Hematopoietic multipotent progenitor cell treated with erythropoietin and hydrocortisone succinate and interleukin-3 and kit ligand, for 4 days (in vitro differentiated cells): ENCODE measurements at regions not wholly inside any gene's neighbourhood (a gene's known extent, or its start where the extent isn't known, plus 50 kb on each side); places are given as distances from the start of the nearest gene placed in this dataset.
A peak's percentile ranks its signal among the peaks of the same experiment; 100 is the strongest.
"Not testable (repeated sequence)": the region's sequence is repeated elsewhere in the genome, so short reads cannot be mapped to it uniquely, and the experiment has no call there.

ENCODE experiments used
- DNase-seq: peaks from one replicate; pipeline ENCODE4 v3.0.0-alpha.2; 2015

DNA sequence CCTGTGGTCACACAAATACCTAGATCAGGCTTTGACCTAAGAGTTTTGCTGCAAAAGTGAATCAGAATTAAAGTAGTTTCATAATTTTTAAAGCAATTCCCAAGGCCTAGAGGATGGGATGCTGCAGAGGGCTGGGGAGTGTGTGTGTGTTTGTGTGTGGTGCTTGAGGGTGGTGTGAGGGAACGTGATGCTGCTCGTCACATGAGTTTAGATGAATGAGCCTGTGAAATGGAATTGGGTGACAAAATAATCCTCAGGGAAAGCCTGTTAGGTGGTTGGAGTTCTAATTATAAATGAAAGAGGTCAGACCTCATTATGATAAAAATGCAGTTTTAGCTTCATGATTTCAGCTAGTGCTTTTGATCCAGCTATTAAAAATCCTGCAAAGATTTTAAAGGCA, 87.5 kb upstream of the TMEM170B start:
- DNase-seq: no peak

DNA sequence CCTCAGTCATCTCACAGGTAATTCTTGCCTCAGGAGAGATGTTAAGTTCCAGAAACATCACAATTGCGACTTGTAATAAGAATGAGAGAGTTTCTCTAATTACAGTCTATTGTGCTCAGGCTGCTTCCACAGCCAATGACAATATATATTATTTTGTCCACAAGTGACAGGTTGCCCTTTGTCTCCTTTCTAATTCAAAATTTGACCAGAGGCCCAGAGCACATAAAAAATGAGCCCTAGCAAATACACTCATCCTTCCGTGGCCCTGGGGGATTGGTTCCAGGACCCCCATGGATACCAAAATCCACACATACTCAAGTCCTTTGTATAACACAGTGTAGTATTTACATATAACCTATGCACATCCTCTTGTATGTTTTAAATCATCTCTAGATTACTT, 88.1 kb upstream of the TMEM170B start:
- no peak for DNase-seq

DNA sequence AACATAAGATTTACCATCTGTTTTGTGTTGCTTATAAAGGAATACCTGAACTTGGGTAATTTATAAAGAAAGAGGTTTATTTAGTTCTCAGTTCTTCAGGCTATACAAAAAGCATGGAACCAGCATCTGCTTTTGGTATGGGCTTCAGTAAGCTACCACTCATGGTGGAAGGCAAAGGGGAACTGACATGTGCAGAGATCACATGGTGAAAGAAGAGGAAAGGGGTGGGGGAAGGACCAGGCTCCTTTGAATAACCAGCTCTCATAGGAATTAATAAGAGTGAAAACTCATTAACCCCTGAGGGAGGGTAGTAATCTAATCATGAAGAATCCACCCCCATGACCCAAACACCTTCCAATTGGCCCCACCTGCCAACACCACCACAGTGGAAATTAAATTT, 89.5 kb upstream of the TMEM170B start:
- no peak for DNase-seq

DNA sequence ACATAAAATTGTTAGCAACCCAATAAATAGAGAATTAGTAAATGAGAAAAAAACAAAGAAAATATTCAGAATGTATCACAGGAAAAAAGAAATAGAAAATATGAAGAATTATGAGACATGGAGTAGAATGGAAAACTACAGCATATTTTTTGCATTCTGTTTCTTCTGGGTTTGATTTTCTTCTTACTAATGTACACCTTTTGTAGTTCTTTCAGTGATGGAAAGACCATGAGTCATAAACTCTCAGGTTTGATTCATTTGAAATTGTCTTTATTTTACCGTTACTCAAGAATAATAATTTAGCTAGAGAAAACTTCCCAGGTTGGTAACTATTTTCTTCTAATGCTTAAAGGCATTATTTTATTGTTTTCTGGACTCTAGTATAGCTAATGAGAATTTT, 90.3 kb upstream of the TMEM170B start:
- DNase-seq: no peak

DNA sequence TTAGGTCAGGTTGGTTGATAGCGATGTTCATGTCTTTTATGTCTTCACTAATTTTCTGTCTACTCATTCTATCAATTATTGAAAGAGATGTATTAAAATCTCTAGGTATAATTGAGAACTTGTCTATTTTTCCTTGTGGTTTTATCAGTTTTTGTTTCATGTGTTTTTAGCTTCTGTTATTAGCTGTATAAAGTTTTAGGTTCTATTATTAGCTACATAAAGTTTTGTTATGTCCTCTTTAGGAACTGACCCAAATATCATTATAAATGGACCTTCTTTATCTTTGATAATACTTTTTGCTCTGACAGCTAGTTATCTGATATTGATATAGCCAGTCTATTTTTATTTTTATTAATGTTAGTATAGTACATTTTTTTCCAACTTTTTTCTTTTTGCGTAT, 92.4 kb upstream of the TMEM170B start:
- no peak for DNase-seq

DNA sequence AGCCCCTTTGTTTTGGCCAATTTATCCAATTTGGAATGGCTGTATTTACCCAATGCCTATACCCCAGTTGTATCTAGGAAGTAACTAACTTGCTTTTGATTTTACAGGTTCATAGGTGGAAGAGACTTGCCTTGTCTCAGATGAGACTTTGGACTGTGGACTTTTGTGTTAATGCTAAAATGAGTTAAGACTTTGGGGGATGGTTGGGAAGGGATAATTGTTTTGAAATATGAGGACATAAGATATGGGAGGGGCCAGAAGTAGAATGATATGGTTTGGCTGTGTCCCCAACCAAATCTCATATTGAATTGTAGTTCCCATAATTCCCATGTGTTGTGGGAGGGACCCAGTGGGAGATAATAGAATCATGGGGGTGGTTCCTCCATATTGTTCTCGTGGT, 94.4 kb upstream of the TMEM170B start:
- not testable (repeated sequence) for DNase-seq

DNA sequence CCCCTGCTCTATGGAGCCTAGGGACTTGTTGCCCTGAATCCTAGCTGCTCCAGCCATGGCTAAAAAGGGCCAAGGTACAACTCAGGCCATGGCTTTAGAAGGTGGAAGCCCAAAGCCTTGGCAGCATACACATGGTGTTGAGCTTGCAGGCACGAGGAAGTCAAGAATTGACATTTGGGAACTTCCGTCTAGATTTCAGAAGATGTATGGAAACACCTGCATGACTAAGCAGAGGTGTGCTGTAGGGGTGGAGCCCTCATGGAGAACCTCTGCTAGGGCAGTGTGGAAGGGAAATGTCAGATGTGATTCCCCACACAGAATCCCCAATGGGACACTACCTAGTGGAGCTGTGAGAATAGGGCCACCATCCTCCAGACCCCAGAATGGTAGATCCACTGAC, 95.1 kb upstream of the TMEM170B start:
- no peak for DNase-seq

DNA sequence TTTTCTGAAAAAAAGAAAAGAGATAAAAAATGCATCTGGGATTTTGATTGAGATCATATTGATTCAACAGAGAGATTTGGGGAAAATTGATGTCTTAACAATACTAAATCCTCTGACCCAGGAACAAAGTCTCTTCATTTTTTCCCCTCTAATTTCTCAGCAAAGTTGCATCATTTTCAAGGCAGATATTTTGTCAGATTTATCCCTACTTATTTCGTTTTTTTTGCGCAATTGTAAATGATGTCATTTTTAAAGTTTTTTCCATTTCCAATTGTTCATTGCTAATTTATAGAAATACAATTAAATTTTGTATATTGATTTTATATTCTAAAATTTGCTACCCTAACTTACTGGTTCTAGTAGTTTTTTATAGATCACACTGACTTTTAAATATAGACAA, 97.7 kb upstream of the TMEM170B start:
- DNase-seq: no peak

DNA sequence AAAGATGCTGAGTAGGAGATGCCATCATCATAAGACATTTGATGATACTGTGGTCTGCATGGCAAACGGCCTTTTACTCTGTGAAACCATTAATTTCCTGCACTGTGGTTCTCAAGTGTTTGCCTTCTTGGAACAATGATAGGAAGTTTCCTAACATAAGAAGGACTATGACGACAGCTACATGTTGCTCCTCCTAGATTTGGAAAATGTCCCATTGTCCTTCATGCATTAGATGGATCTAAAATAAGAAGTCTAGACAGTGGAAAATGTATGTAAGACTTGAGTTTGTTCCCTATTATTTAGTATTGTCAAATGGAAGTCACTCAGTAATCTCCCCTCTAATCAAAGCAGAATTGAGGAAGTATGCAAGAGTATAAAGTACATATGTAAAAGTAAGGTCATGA, 98.5 kb upstream of the TMEM170B start:
- DNase-seq: peak; percentile 64

DNA sequence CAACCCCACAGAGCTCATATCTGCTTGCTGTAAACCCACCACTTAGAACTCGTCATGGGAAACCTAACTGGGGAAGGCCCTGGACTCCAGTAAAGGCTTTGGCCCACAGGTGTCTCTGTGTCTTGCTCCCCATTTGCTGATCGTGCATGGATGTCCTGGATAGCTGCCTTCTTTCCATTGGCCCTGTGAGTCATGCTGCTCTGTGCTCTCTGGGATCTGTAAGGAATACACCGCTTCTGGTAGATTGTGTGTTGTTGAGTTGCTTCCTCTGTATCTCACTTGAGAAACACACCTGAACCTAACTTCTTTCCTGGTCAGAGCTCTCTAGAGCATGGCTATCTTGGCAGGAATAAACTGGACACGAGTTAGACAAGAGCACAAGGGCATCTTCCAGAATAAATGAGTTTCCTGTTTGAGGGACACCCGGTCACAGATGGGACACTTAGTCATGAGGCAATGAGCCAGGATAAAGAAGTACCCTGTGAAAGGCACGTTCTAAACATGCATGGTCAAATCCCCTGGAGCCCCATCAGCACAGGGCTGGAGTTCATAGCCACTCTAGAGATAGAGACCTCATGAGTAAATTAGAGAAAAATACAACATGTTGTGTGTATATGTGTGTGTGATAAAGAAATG, 99.6 kb upstream of the TMEM170B start:
- DNase-seq: no peak

DNA sequence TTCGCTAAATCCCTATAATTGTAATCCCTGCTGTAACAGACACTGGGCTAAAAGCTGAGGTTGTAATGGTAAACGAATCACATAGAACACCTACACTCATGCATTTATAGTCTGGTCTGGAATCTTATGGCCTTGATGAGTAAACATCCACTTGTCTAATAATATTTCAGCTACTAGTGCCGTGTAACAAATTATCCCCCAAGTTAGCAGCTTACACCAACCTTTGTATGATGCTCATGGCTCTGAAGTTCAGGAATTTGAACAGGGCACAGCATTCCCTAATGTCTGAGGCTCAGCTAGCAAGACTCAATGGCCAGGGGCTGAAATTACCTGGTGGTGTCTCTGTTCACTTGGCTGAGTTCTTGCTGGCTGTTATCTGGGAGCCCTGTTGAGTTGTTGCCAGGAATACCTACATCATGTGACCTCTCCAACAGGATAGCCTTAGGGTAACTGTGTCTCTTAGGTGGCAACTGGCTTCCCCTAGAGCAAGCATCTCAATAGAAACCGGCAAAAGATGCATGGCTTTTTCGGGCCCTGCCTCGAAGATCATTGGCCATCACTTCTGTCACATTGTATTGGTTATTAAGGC, 100.9 kb upstream of the TMEM170B start:
- DNase-seq: no peak

DNA sequence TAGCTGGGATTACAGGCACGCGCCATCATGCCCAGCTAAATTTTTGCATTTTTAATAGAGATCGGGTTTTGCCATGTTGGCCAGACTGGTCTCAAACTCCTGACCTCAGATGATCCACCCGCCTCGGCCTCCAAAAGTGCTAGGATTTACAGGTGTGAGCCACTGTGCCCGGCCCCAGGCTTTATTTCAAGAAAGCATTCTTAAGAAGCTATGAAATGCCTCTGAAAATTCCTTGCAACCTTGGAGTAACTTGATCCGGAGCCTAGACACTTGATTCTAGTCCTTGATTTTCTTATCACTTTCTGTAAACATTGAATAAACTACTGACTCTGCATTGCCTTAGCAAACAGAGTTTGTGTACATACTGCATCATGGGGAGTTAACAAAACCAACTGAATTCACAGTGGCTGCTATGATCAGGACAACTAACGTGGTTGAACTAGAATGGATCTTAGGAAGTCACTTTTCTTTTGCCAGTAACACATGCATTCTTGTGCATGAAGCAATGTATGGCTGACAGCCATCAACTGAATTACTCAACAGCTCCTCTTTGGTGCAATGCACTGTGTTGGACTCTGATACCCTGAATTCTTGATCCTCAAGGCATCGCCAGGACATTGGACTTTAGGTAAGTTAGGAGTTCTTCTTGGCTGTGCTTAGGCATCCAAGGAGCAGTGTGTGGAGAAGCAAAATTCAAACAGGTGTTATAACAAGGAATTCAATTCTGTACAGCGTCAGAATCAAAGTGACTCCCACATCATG, 102.8 kb upstream of the TMEM170B start:
- no peak for DNase-seq

DNA sequence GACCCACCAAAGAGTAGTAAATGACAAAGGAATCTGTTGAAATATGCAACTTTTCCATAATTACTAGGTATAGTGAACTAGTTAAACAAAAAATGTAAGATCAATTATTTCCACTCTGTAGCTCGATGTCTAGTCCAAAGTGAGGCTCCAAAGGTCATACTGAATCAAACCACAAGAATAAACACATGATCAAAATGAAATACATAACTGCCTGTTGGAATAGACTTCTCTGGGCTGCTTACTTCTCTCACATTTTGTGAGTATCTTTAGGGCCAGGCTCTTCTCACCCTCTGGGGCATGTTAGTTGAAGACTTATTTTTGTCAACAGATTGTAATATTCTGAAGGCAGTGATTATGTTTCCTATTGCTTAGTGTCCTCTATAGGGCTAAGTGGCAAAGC, 103.7 kb upstream of the TMEM170B start:
- no peak for DNase-seq

DNA sequence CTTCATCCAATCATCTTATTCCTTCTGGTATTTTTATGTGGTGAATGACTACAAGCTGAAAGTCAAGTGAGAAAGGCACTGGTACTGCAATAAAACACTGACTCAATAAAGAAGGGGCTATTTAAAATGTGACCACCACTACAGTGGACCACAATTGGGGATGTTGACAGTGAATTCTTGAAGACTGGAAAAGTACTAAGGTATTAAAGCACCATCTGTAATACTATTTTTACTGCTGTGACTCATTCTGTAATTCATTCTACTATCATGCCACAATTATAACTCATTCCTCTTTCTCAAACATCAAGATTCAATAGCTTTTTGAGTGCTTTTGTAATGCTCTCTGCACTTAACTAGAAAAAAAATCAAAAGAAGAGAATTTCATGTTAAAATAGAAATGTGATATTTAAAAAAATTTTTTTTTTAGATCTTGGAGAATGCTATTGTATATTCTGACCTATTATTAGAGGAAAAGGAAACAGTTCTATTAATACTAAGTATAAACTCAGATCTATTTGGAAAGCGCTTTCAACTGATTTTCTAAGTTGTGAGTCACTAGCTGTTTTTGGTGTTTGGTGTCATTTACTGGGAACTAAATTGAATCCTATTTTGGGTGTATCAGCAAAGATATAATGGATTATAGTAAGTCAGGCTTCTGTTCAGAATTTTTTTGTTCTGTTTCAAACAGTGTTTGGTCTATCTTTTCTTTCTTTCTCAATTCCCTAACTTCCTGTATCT, 104.7 kb upstream of the TMEM170B start:
- DNase-seq: no peak

DNA sequence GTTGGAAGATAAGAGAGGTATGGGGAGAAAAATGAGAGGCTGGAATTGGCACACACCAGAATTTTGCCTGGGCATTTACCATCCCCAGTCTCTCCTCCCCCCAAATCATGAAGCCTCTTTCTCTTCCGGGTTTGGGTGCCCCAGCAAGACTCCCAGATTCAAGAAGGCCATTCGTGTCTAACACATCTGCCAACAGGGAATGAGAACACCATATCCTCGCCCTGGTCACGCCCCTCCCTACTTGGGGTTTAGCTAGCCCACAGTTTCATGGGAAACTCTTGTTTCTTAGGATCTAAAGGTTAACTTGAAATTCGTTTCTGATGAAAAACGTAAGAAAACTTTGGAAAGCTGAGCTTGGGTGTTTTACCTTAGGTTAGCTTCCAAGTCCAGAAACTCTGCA, 105.5 kb upstream of the TMEM170B start:
- no peak for DNase-seq

DNA sequence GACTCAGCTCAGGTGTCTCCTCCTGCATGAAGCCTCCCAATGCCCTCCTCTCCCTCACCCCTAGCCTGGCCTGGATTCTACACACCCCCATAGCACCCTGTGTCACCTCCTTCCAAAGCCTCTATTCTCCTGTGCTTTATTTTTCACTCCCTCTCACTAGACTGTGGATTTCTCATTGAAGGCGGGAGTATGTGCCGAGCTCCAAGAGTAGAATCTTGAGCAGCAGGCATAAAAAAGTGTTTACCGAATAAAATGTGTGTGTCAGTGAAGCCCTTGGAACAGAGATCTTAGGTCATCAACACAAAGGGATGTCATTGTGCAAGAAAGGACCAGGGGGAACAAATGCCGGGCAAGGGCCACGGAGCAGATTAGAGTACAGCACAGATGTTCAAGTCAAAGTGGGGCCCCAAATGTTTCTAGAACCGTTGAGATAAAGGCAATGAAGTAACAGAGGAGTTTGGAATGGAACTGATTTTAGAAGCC, 106.1 kb upstream of the TMEM170B start:
- no peak for DNase-seq

DNA sequence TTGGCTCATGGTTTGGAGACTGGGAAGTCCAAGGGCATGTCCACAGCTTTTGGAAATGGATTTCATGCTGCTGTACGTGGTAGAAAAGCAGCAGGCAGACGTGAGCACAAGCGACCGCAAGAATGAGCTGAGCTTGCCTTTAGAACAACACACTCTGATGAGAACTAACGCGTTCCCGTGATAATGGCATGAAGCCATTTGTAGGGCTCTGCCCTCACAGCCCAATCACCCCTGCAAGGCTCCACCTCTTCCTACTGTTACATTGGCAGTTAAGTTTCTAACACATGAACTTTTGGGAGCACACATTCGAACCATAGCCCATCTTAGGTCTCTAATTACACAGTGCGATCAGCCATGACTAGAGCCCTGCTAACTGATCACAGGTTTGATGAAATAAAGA, 107.5 kb upstream of the TMEM170B start:
- DNase-seq: no peak

DNA sequence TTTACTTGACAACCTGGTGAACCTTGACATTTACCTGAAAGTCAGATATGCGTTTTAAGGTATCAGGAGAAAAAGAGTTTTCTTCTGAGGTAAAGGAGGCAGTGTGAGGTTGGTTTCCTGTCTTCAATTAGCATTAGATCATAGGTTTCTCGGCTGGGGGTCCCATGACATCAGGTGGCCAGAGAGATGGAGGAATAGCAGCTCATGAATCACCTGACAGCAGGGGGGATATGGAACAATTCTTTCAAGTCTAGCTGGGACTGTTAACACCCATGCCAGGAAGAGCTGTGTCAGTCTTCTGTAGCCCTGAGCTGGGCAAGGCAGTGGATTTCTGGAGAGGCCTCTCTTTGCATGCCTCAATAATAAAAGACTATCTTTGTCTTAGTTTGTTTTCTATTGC, 108.0 kb upstream of the TMEM170B start:
- no peak for DNase-seq

DNA sequence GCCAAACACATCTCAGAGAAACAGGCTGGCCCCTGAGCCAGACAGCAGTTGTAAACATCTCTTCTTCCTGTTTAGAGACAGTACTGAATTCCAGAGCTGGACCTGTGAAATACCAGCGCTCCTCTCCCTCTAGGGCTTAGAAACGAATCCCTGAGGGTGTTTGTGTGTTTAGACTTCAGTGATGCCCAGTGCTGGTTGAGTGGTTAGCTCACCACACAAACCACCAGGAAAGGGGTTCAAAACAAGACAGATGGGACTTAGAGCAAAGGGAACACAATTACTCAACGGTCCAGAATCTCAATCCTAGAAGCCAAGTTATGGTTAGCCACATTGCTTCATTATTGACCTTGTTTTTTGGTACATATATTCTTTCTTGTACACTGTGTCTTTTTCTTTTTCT, 108.7 kb upstream of the TMEM170B start:
- no peak for DNase-seq

DNA sequence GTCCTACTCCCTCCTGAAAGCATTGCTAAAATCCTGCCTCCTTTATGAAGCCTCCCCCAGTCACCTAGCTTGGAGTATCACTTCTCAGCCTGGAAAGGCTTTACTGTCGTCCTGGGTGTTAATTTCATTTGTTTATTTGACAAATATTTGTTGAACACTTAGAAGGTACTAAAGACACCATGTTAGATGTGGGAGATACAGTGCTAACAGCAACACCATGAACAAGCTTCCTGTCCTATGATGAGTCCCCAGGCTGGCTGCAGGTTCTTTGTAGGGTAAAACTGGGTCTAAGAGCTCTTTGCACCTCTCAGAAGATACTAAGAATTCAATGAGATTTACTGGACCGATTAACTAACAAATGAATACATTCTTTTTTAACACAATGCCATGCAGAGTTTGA, 109.2 kb upstream of the TMEM170B start:
- DNase-seq: no peak

DNA sequence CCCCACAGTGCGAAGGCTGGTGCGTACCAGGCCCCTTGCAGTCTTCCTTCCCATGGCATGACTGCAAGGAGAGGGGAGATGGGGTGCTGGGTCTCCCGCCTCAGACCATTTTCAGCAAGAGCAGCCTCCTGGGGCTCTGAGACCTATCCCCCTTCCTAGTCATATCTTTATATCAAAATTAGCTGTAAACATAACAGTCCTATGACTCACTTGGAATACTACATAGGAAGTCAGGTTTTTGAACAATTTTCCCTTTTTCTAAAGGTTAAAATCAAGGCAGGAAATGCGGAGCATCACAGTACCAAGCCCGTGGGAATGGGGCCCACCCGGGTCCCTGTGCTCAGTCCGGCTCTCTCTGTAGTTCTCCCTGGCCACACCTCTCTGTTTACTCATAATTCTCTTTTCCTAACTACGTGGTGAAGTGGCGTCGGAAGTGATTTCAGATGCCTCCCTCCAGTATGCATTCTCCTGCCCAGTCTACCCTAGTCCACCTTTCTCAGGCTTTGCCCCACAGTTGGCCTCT, 109.8 kb upstream of the TMEM170B start:
- no peak for DNase-seq

DNA sequence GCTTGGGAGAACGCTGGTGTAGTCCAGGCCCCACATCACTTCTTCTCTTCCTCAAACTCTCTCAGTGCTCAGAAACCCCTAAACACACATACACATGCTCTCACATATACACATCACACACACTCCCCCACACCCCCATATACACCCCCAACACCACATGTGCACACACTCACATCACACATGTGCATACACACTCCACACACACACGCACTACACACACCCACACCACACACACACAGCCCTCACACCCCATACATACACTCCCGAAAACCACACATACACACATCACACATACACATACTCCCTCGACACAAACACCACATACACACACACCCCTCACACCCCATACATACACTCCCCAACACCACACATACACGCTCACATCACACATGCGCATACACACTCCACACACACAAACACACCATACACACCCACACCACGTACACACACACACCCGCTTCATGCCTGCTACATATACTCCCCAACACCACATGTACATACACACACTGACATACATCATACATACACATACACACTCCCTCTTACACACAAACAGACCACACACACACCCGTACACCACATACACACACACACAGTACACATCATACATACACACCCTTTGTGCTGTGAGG, 110.3 kb upstream of the TMEM170B start:
- no peak for DNase-seq

DNA sequence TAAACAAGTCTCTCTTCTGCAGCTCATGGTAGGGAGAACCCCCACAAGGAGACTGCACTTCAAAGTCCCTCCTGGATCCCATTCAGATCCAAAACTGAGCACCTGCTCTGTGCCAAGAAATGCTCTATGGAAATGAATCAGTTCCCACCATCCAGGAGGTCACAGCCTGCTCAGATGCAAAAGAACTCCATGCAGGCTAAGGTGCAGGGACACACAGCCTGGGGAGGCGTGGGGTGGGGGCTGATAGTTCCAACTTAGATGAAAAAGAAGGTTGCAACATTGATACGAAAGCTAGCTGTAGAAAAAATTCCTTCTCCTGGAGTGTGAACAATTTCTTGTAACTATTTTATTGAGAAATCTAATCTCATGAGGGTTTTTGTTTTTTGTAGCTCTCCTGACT, 111.0 kb upstream of the TMEM170B start:
- DNase-seq: no peak
